Amniotic stem cell (primary cell): ENCODE measurements at regions not wholly inside any gene's neighbourhood (a gene's known extent, or its start where the extent isn't known, plus 50 kb on each side); places are given as distances from the start of the nearest gene placed in this dataset.
"Not testable (repeated sequence)": the region's sequence is repeated elsewhere in the genome, so short reads cannot be mapped to it uniquely, and the experiment has no call there.

ENCODE experiments used
- DNase-seq: peaks from one replicate; lab custom pipeline; 2025; lab: John Stamatoyannopoulos, UW

- no peak for DNase-seq
These were observed 116.2 kb downstream of the PFDN4 start for GRCh38 chr20:54324041-54324440.

- no peak for DNase-seq
These were observed 116.9 kb downstream of the PFDN4 start for GRCh38 chr20:54324652-54325285.

- peak; percentile 14 for DNase-seq
These were observed 127.4 kb downstream of the PFDN4 start for GRCh38 chr20:54335299-54335698.

GRCh38 chr20:54337144-54337543 is 129.3 kb downstream of the PFDN4 start:
- no peak for DNase-seq

GRCh38 chr20:54339093-54339492 is 131.2 kb downstream of the PFDN4 start:
- no peak for DNase-seq

GRCh38 chr20:54340206-54340605 is 132.3 kb downstream of the PFDN4 start:
- no peak for DNase-seq

GRCh38 chr20:54340667-54341081 is 132.8 kb downstream of the PFDN4 start:
- DNase-seq, result peak; percentile 35

- no peak for DNase-seq
These were observed 133.0 kb upstream of the DOK5 start for GRCh38 chr20:54342258-54342920.

GRCh38 chr20:54343099-54343498 is 132.3 kb upstream of the DOK5 start:
- no peak for DNase-seq

- no peak for DNase-seq
These were observed 131.8 kb upstream of the DOK5 start for GRCh38 chr20:54343634-54344033.

- DNase-seq, result no peak
These were observed 130.6 kb upstream of the DOK5 start for GRCh38 chr20:54344832-54345231.

- DNase-seq, result peak; percentile 82
These were observed 130.1 kb upstream of the DOK5 start for GRCh38 chr20:54345301-54345724.

GRCh38 chr20:54345821-54346220 is 129.6 kb upstream of the DOK5 start:
- DNase-seq, result no peak

GRCh38 chr20:54346276-54346675 is 129.1 kb upstream of the DOK5 start:
- DNase-seq, result no peak

GRCh38 chr20:54347166-54347833 is 128.1 kb upstream of the DOK5 start:
- DNase-seq, result no peak

- no peak for DNase-seq
These were observed 125.0 kb upstream of the DOK5 start for GRCh38 chr20:54350415-54350814.

GRCh38 chr20:54351371-54352136 is 123.8 kb upstream of the DOK5 start:
- DNase-seq, result no peak

- not testable (repeated sequence) for DNase-seq
These were observed 122.9 kb upstream of the DOK5 start for GRCh38 chr20:54352541-54352940.

GRCh38 chr20:54353292-54353691 is 122.1 kb upstream of the DOK5 start:
- no peak for DNase-seq

- DNase-seq, result no peak
These were observed 119.6 kb upstream of the DOK5 start for GRCh38 chr20:54355631-54356280.

GRCh38 chr20:54356801-54357200 is 118.6 kb upstream of the DOK5 start:
- DNase-seq, result no peak

GRCh38 chr20:54361475-54361874 is 113.9 kb upstream of the DOK5 start:
- no peak for DNase-seq
